ENCODE measurements at regions not wholly inside any gene's neighbourhood (a gene's known extent, or its start where the extent isn't known, plus 50 kb on each side); places are given as distances from the start of the nearest gene placed in this dataset.

- no peaks in the 10 kb centered on the region for H3K9me3 ChIP-seq
- H3K27ac ChIP-seq: no peak overlapping the region
- DNase-seq (ENCODE audit: extremely low spot score in 2 of 2): no peak
- intact Hi-C loops (cut with DNase I): no loop called here
- H3K27me3 ChIP-seq: no peaks in the 10 kb centered on the region
- TF ChIP-seq POLR2AphosphoS5 (IDR thresholded peaks at IDR 0.05; ENCODE audit: insufficient read depth in 1 of 2, low read depth in 1 of 2): no peak
- no peak for TF ChIP-seq POLR2A (IDR thresholded peaks at IDR 0.05)
- TF ChIP-seq CTCF (IDR thresholded peaks at IDR 0.05): no peak
- H3K4me3 ChIP-seq: no peak overlapping the region
- no peaks in the 10 kb centered on the region for H3K4me1 ChIP-seq
- no peaks in the 10 kb centered on the region for H3K36me3 ChIP-seq
These were observed 196.3 kb upstream of the CHRM3 start for GRCh38 chr1:239189998-239190512.

GRCh38 chr1:239186487-239186886 is 199.9 kb upstream of the CHRM3 start:
- no peak for TF ChIP-seq POLR2AphosphoS5 (IDR thresholded peaks at IDR 0.05; ENCODE audit: insufficient read depth in 1 of 2, low read depth in 1 of 2)
- TF ChIP-seq CTCF (IDR thresholded peaks at IDR 0.05): no peak
- no peak for TF ChIP-seq POLR2A (IDR thresholded peaks at IDR 0.05)
- DNase-seq (ENCODE audit: extremely low spot score in 2 of 2): no peak
- H3K9me3 ChIP-seq: no peaks in the 10 kb centered on the region
- H3K4me1 ChIP-seq: no peaks in the 10 kb centered on the region
- no peak overlapping the region for H3K27ac ChIP-seq
- intact Hi-C loops (cut with DNase I): no loop called here
- H3K27me3 ChIP-seq: no peaks in the 10 kb centered on the region
- H3K4me3 ChIP-seq: no peak overlapping the region
- no peaks in the 10 kb centered on the region for H3K36me3 ChIP-seq

GRCh38 chr1:239185245-239185619 is 201.1 kb upstream of the CHRM3 start:
- Histone ChIP-seq H3K9me3 (no peaks in the 10 kb centered on the region), H3K36me3 (no peaks in the 10 kb centered on the region), H3K27me3 (no peaks in the 10 kb centered on the region), H3K4me1 (no peaks in the 10 kb centered on the region), H3K4me3 (no peak overlapping the region), H3K27ac (no peak overlapping the region)
- DNase-seq (ENCODE audit: extremely low spot score in 2 of 2): no peak
- intact Hi-C loops (cut with DNase I): no loop called here
- TF ChIP-seq POLR2AphosphoS5 (IDR thresholded peaks at IDR 0.05; ENCODE audit: insufficient read depth in 1 of 2, low read depth in 1 of 2) (no peak), CTCF (IDR thresholded peaks at IDR 0.05) (no peak), POLR2A (IDR thresholded peaks at IDR 0.05) (no peak)

GRCh38 chr1:239184561-239185244 is 201.7 kb upstream of the CHRM3 start:
- no peaks in the 10 kb centered on the region for H3K4me1 ChIP-seq

More at GRCh38 chr1:239184561-239185244, 201.7 kb upstream of the CHRM3 start:
- Histone ChIP-seq H3K9me3 (no peaks in the 10 kb centered on the region), H3K4me3 (no peak overlapping the region), H3K36me3 (no peaks in the 10 kb centered on the region), H3K27me3 (no peaks in the 10 kb centered on the region), H3K27ac (no peak overlapping the region)
- intact Hi-C loops (cut with DNase I): no loop called here
- TF ChIP-seq POLR2AphosphoS5 (IDR thresholded peaks at IDR 0.05; ENCODE audit: insufficient read depth in 1 of 2, low read depth in 1 of 2) (no peak), POLR2A (IDR thresholded peaks at IDR 0.05) (no peak), CTCF (IDR thresholded peaks at IDR 0.05) (no peak)
- no peak for DNase-seq (ENCODE audit: extremely low spot score in 2 of 2)

All from vagina (tissue), 2 donors.